Left ventricle myocardium superior (tissue), 1 donor: ENCODE measurements at regions not wholly inside any gene's neighbourhood (a gene's known extent, or its start where the extent isn't known, plus 50 kb on each side); places are given as distances from the start of the nearest gene placed in this dataset.
"Not testable (repeated sequence)": the region's sequence is repeated elsewhere in the genome, so short reads cannot be mapped to it uniquely, and the experiment has no call there.

ENCODE experiments used
- ATAC-seq: fragments of 200-7000 bp; cut with Tn5 transposase; one replicate; pipeline ENCODE4 v1.9.1; 2020; ENCODE audit warnings: mild to moderate bottlenecking, moderate library complexity
- DNase-seq: peaks from one replicate; pipeline ENCODE4 v3.0.0-alpha.2; 2020
- intact Hi-C: fragments of 100-400 bp; cut with micrococcal nuclease; formaldehyde crosslinking; loops from one replicate; pipeline ENCODE4 v1.11.0; 2022
- donor health status: DM: no; HTN: yes; CAD: no; lungs with severe emphysema.

GRCh38 chr5:138702166-138703077 lies 50.8 kb upstream of the CTNNA1 start:
- no peak for DNase-seq
- intact Hi-C loops, result no loop called here
- ATAC-seq, result no peak

GRCh38 chr5:138701678-138702077 lies 51.5 kb upstream of the CTNNA1 start:
- intact Hi-C loops, result no loop called here
- DNase-seq (no peak), ATAC-seq (no peak)

DNA sequence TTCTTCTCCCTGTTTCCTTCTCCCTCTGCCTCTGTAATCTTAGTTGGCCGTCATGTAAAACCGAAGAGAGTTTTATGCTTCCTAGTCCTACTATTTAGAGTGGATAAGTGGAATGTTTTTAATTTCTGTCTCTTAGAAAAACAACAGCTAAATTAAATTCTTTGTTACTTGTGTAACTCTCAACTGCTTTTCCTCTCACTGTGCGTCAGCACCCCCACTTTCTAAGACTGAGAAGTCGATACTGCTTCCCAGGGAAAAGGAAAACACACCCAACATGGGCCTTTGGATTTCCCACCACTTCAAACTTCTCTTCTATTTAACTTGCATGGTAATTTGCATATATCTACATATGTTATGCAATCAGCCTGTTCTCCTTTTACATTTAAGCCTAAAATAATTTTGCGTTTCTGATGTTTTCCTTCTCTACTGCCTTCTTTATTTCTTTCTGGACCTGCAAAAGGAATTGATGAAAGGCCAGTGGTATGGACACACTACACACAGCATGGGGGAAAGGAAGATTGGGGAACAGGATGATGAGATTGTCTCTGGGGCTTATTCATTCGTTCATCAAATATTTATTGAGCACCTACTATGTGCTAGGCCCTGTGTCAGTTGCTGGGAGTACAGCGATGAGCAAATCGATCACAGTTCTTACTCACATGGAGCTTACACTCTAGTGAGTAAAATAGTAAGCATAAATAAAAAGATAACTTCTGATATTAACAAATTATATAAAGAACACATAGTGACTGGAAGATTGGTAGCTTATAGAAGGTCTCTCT lies 52.5 kb upstream of the CTNNA1 start:
- DNase-seq (no peak), ATAC-seq (no peak)
- intact Hi-C loops, result no loop called here

DNA sequence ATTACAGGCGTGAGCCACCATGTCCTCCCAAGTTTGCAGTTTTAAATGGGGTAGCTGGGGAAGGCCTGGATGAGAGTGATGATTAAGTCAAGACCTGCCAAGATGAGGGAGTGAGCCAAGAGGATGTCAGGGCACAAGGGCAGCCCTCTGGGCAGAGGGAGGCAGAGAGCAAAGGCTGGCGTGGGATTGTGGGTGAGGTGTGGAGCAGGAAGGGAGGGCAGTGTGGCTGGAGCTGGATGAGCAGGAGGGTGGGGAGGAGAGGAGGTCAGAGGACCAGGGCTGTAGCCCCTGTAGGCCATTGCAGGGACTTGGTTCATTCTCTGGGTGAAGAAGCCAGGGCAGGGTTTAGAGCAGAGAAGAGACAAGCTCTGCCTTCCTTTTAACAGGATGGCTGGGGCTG lies 53.7 kb upstream of the CTNNA1 start:
- ATAC-seq (peak; percentile 24), DNase-seq (no peak)
- intact Hi-C loops, result no loop called here

DNA sequence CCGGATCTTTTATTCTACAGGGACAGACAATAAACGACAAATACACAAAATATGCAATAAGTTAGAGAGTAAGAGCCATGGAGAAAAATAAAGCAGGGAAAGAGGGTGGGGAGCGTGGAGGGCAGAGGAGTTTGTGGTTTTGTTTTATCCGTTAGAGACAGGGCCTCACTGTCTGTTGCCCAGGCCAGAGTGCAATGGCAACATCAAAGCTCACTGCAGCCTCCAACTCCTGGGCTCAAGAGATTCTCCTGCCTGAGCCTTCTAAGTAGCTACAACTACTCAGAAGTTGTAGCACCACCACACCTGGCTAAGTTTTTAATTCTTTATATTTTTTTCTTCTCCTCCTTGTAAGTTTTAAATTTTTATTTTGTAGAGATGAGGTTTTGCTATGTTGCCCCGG lies 54.5 kb upstream of the CTNNA1 start:
- intact Hi-C loops, result no loop called here
- ATAC-seq (no peak), DNase-seq (no peak)

- ATAC-seq, result peak; percentile 33
- intact Hi-C loops, result no loop called here
- no peak for DNase-seq
Measured at GRCh38 chr5:138697720-138698360, 55.4 kb upstream of the CTNNA1 start.

DNA sequence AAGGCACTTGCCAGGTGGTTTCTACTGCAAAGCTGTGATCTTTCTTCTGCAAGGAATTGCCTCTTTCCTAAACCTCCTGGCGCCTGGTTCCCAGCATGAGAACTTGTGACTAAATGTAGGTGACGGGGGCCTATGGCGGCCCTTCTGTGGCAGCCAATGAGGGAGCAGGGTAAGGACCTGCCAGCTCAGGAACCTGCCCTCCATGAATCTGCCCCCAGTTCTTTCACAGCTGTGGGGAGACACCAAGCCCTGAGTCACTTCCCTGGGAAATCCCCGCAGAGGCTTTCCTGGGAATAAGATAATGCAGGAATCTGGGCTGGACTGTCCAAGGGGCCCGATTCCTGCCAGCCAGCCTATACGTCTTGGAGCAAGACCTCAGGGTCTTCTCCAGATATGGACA lies 56.7 kb upstream of the CTNNA1 start:
- intact Hi-C loops, result no loop called here
- no peak for DNase-seq
- peak; percentile 32 for ATAC-seq

- ATAC-seq, result peak; percentile 58
- intact Hi-C loops, result no loop called here
- no peak for DNase-seq
Measured at GRCh38 chr5:138695781-138696180, 57.4 kb upstream of the CTNNA1 start.

DNA sequence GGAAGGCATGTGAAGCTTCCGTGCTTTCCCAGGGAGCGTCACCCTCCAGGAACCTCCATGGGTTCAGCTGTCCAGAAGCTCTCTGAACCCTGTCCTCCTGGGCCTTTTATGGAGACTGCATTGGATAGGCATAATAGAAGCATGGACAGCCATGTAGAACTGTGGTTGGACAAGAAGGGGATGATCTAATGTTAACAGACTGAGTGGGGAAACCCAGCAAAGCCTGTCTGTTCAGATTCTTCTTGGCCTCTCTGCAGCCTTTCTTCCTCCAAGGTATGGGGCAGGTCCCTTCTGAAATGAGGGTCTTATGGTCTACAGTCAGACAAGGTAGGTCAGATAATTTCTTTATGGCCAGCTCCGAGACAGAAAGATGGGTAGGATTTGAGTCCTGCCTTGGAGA lies 59.1 kb upstream of the CTNNA1 start:
- no peak for DNase-seq
- no peak for ATAC-seq
- intact Hi-C loops, result no loop called here

GRCh38 chr5:138692370-138692769 lies 60.9 kb upstream of the CTNNA1 start:
- DNase-seq (no peak), ATAC-seq (no peak)
- intact Hi-C loops, result no loop called here

DNA sequence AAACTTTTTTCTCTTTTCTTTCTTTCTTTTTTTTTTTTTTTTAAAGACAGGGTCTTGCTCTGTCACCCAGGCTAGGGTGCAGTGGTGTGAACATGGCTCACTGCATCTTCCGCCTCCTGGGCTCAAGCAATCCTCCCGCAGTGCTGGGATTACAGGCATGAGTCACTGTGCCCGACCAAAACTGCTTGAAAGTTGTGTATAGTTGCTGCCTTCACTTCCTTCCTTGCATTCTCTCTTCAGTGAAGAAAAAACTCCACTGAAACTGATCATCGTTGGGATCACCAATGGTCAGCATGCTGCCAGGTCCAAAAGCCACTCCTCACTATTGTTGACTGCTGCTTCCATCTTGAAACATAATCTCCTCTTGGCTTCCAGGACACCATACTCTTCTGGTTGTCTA lies 66.6 kb upstream of the CTNNA1 start:
- no peak for DNase-seq
- intact Hi-C loops, result no loop called here

GRCh38 chr5:138685193-138685745 lies 68.0 kb upstream of the CTNNA1 start:
- ATAC-seq (no peak), DNase-seq (no peak)
- intact Hi-C loops, result no loop called here

More for the DNA sequence above, 66.6 kb upstream of the CTNNA1 start:
- ATAC-seq, result no peak

DNA sequence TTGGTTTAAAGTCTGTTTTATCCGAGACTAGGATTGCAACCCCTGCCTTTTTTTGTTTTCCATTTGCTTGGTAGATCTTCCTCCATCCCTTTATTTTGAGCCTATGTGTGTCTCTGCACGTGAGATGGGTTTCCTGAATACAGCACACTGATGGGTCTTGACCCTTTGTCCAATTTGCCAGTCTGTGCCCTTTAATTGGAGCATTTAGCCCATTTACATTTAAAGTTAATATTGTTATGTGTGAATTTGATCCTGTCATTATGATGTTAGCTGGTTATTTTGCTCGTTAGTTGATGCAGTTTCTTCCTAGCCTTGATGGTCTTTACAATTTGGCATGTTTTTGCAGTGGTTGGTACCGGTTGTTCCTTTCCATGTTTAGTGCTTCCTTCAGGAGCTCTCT lies 70.8 kb upstream of the CTNNA1 start:
- ATAC-seq, intact Hi-C loops, DNase-seq: not testable (repeated sequence)

DNA sequence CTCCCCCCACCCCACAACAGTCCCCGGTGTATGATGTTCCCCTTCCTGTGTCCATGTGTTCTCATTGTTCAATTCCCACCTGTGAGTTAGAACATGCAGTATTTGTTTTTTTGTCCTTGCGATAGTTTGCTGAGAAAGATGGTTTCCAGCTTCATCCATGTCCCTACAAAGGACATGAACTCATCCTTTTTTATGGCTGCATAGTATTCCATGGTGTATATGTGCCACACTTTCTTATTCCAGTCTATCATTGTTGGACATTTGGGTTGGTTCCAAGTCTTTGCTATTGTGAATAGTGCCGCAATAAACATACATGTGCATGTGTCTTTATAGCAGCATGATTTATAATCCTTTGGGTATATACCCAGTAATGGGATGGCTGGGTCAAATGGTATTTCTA lies 74.4 kb upstream of the CTNNA1 start:
- ATAC-seq, intact Hi-C loops, DNase-seq: not testable (repeated sequence)

DNA sequence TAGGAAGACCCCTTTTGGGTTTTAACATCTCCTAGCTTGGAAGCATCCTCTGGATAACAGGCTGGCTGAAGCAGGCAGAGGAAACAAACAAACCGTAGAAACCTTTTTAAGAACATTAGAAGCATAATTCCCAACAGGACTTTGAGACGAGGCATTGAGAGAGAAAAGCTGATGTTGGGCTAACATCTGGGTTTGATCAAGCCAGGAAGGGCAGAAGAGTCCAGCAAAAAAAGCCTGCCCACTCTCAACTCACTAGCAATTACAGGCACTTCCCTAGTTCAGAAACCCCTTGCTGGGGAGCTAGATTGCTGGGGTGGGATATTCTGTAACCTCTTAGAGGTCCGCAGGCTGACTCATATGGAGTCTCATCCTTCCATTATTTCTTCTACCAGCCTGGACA lies 75.4 kb upstream of the CTNNA1 start:
- ATAC-seq (no peak), DNase-seq (no peak)
- intact Hi-C loops, result no loop called here

DNA sequence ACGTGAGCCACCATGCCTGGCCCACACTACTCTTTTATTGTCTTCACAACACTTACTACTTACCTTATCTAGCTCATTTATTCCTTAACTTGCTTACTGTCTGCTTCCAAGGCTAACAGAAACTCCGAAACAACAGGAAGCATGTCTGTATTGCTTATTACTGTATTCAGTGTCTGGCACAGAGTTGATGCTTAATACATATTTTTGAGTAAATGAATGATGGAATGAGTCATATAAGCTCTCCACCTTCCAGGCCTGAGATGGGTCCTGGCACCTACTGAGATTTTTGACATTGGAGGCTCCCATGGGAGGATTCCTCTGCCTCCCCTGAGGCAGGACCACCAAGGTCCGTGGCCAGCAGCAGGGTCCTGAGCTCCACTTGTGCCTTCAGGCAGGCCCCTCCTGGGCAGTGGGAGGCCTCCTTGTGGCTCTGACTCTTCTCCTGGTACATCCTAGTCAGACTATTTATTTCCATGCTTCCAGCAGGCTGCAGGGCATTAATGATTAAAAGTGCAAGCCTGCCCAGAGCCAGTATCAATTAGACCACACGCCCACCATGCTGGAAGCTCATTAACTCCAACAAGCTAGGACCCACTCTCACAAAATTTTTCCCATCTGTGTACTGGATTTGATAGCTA lies 76.5 kb upstream of the CTNNA1 start:
- intact Hi-C loops, result no loop called here
- no peak for DNase-seq
- ATAC-seq, result no peak

- intact Hi-C loops, result no loop called here
Measured at GRCh38 chr5:138676002-138676401, 77.2 kb upstream of the CTNNA1 start.

GRCh38 chr5:138668451-138669380 lies 84.5 kb upstream of the CTNNA1 start:
- DNase-seq, result peak; percentile 84
- peak; percentile 96 for ATAC-seq
- intact Hi-C loops, result no loop called here

More at GRCh38 chr5:138676002-138676401, 77.2 kb upstream of the CTNNA1 start:
- DNase-seq (no peak), ATAC-seq (no peak)
